HG02763 (cell line): ENCODE measurements at regions not wholly inside any gene's neighbourhood (a gene's known extent, or its start where the extent isn't known, plus 50 kb on each side); places are given as distances from the start of the nearest gene placed in this dataset.
"Not testable (repeated sequence)": the region's sequence is repeated elsewhere in the genome, so short reads cannot be mapped to it uniquely, and the experiment has no call there.

ENCODE experiments used
- ATAC-seq: cut with Tn5 transposase; IDR thresholded peaks from one replicate; pipeline ENCODE4 v1.9.1; 2021; ENCODE audit warnings: mild to moderate bottlenecking, moderate library complexity; ENCODE audit not compliant: unreplicated experiment

DNA sequence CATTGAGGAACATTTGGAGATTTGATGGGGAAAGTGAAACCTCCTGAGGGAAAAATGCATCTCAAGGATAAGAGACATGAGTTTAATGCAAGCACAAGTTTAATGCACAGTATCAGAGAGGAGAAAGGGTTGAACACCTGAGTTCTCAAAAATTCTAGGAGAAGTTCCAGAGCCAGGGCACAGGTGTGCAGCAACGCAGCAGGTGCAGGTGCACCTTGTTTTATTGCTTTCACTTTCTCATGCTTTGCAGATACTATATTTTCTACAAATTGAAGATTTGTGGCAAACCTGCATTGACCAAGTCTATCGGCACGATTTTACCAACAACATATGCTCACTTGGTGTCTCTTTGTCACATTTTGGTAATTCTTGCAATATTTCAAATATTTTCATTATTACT is 267.6 kb upstream of the HNRNPA3 start:
- ATAC-seq: no peak

DNA sequence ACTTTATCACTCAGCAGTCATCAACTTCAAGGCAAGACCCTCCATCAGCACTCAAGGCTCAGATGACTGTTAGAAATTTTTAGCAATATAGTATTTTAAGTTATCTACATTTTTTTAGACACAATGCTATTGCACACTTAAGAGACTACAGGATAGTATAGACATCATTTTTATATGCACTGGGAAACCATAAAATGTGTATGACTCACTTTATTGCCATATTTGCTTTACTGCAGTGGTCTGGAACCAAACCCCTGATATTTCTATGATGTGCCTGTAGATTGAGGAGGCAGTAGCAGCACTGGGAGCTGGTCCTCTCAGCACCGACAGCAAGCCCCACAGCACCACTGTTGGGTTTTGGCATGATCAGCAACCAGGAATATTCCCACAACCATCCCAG is 264.8 kb upstream of the HNRNPA3 start:
- no peak for ATAC-seq

DNA sequence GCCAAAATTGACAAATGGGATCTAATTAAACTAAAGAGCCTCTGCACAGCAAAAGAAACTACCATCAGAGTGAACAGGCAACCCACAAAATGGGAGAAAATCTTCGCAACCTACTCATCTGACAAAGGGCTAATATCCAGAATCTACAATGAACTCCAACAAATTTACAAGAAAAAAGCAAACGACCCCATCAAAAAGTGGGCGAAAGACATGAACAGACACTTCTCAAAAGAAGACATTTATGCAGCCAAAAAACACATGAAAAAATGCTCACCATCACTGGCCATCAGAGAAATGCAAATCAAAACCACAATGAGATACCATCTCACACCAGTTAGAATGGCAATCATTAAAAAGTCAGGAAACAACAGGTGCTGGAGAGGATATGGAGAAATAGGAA is 261.4 kb upstream of the HNRNPA3 start:
- not testable (repeated sequence) for ATAC-seq

DNA sequence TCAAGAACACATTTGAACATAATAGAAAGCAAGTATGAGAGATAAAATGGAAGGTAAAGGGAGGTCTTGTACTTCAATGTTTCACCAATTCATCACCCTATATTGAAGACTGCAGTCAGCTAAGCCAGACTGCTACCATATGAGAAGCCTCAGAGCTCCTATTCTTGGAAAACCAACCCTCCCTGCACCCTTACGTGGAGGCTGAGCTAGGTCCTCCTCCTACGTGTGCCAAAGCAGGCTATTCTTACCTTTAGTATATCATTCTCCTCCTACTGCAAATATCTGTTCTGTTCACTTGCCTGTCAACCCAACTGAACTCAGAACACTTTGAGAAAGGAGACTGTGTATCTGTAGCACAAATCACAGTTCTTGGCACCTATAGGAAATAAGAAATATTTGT is 255.8 kb upstream of the HNRNPA3 start:
- no peak for ATAC-seq

DNA sequence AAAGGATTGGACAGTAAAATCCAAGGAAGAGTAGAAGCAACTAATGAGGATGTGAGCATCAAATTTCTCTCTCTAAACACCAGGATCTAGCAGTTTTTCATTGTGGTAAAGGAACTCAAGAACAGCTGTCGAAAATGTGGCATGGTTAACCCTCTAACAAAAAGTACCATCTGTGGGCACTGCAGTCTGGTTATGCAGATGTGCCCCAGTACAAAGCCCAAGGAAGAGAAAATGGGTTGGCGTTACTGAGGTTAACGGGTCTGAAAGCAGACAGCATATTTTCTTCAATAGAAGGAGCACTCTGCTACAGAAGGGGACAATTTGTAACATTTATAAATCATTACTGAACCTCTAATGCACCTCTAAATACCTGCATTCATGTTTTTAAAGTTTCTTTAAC is 253.0 kb upstream of the HNRNPA3 start:
- no peak for ATAC-seq

DNA sequence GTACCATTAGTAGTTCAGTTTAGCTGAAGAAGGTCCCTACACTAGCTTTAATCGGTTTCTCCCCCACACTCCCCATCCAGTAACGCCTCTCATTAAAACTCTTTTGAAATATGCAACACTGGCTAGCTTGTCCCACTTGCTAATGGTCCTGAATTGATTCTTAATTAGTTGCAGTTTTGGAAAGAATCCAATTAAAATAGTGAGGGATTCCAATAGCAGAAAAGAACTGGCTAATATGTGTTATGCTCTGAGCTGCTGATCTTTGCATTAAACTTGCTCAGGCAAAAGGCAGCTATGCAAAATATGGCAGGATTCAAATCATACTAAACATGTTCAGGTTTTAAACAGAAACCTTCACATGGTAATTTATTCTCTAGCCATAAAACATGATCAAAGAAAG is 252.5 kb upstream of the HNRNPA3 start:
- no peak for ATAC-seq

DNA sequence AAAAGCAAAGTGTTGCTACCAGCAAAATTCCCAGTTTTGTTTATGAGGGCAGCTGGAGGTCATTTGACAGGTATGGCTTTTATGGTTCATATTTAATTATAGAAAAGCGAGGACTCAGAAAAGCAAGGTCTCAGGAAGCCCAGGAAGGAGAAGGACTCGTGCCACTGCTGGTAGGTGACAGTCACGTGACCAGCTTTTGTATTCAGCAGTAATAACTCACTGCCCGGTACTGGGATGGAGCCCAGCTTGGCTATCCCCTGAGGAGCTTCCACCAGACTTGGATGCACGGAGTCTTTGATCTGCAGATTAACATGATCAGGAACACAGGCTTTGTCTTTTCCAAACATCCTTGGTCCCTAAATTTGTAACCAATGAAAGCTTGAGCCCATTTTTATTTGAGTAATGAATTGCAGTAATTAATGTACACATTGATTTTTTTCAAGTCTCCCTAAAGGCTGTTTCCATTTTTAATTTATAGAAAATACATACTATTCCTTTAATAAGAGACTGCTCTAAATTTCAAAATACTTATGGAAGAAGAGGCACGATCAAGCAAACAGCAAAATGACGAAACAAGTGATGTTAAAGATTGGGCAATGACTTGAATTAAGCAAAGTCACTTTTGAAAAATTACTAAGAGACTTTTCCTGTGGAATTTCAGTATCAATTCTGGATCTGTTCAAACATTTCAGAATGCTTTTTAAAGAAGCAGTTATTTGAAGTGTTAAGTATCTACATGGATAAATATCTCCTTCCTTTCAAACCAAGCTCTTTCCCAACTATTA is 251.7 kb upstream of the HNRNPA3 start:
- no peak for ATAC-seq

DNA sequence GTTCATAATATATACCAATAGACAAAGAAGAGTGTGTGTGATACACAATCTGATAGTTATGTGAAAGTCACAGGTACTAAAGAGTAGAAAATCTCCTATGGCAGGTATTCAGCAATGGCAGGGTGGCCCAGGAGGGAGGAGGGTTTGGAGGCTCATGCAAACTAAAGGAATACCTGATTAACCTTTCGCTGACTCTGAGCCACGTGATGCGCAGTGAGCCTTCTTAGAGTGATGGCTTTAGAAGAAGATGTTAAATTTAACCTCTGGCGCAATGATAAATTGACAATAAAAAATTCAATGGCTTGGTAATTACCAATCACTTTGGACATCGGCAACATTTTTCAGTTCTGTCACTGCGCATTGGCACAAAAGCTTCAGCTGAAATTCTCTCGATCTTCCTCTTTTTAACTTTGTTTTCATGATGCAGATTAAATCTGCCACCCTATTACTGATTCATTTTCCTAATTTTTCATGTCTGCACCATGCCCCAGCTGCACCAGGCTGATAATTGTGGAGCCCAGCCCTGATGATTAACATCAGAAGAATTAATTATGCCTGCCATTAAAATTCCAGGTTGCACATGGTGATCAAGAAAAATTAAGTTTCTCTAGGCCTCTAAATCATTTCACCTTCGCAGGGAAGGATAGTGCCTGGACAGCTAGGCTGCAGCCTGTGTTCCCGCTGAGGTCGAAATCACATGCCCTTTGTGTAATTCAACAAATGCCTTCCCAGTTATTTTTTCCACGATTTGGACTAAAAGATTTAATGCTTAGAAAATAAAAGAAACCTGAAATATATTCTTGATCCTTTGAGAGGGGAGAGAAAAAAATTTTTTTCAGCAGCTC is 250.6 kb upstream of the HNRNPA3 start:
- no peak for ATAC-seq

DNA sequence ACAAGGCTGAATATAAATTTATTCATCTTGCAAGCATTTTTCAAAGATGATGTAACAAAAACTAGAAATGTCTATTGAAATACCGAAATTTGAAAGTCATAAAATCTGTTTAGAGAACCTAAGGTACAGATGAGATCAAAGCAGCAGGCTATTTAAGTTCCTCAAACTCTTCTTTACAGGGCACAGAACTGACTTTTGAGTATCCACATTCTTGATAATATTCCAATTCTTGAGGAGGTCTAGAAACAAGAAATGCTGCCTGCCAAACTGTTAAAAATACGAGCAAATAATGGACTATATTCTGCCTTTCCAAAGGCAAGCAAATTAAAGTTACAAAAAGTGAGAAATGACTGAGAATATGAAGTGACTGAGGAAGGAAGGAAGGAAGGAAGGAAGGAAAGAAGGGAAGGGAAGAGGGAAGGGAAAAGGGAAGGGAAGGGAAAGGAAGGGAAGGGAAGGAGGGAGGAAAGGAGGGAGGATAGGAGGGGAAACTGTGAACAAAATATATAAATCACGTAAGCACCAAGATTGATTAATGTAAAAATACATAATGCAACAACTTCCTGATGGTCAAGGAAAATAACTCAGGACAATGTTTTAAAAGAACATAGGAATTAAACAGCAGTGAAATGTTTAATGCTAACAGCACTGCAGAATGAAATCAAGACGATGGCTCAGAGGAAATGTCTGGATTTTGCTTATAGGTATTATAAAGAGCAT is 248.9 kb upstream of the HNRNPA3 start:
- ATAC-seq: no peak

DNA sequence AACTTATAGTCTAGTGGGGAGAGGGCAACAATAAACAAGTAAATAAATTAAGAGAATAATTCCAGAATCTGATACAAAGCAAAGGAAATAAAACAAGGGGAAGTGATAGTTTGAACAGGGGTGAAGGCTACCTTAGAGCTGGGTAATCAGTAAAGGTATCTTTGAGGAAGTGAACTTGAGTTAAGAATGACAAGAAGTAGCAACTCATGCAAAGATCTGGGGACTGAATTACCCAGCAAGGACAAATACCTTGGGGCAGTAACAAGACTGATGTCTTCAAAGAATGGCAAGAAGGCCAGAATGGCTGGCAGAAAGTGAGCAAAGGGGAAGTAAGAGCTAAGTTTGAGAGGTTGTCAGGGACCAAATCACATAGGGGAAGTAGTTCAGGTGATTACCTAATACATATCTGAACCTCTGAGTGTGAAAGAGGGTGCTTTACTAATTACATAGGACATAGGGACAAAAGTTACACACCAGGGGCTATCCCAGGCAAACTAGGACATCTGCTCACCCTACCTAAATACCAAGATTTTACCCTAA is 244.6 kb upstream of the HNRNPA3 start:
- no peak for ATAC-seq

DNA sequence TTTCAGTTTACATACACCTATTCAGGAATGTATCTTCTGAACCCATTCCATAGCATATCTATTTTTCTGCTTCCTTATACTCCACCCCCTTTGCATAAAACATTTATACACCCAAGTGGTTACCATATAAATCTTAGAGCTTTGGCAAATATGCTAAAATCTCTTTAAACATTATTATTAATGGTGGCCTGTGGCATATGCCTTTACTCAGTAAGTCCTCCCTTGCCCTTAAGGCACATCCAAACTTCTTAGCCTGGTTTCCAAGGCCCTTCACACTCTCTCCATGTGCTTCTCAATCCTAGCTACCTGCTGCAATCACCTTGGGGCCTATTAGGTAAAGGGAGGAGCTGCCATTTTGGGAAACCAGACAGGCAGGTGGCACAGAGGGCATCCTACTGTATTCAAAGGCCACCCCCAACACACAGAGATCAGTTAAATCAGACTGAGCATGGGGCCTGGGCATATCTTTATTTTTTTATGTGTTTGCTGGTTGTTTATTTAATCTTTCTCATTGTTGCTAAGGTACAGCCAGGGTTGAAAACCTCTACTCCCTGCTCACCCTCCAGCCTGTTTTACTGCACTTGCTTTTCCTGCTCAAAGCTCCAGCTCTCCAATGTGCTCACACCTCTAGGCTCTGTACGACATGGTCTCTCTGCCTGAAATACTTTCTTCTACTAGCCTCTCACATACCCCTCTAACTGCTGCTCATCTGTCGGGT is 242.8 kb upstream of the HNRNPA3 start:
- no peak for ATAC-seq

DNA sequence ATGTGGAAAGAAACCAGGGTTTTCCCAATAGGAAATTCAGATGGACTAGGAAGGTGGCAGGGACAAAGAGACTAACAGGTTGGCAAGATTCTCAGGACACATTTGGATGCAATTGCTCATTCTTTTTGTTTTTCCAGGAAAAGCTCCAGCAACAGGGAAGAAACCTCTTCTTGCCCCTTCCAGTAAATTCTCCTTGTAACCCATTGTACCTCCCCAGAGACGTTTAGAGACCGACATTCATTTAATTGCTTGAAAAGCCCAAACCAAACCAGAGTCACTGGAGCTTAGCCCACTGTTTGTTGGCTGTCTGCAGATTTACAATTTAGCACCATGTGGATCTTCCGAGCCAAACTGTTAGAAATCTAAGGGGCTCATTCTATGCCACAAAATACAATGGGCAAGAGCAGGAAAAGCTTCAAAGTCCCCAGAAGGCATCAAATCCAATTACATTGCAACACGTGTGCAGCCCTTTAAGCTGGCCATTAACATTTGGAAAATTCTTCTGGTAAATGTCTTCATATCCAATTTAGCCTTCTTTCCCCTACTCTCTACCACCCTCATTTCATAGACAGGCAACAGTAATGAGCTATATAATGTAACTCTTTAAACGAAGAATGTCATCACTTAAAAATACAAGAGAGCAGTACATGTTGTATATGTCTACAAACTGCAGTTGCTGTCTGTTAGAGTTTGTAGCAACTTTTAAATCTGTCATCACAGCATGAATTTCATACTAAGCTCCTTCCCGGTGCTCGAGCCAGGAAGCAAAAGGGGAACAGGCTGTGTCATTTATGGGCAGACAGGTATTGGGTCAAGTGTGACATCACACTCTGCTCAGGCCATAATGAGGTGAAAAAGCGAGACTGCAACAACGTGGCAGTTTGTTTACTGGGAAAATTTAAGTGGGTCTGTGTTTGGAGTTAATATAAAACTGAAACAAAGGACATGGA is 235.6 kb upstream of the HNRNPA3 start:
- ATAC-seq: no peak

DNA sequence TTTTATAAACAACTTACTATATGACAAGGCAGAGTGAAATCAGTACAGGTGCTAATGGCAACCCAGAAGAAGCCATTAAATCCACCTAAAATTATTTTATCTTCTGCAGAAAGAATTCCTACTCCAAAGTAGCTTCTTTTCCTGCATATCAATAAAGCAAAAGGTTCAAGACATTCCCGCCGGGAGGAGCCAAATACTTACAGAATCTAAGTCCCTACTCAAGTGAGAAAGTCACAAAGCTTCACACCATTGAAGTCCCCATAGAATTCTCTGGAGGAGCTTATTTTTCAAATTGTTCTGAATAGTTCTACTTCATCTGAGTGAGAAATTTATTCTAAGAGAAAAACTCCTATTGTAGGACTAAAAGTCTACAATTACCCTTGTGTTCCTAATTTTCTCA is 233.7 kb upstream of the HNRNPA3 start:
- ATAC-seq: no peak

DNA sequence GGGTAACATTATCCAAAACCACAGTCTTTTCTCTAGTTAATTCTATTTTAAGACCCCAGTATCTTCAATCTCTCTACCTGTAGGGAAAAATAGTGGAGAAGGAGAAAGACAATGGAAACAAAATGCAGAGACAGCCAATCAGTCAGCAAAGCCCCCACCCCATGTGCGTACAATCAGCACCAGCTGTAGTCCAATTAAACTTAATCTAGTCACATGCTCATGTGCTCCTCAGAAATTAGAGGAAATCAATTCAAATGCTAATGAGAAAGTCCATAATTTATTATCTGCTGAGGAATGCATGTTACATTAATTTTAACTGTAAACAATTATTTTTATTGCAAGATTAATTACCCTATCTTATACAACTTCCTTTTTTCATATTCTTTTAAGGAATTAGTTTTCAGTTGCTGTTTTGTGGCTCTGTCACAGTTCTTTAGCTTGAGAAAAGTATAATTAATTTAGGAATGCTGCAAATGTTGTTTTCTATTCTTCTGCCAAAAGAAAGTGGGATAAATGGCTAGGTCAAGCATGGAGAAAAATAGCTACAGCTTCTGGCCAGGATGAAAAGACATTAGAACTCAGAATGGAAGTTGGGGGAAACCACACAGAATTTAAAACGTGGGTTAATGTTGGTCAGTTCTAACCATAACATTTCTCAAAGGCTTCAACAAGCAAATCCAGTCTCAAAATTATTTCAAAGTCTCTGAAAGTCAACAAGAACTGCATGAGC is 232.4 kb upstream of the HNRNPA3 start:
- no peak for ATAC-seq

DNA sequence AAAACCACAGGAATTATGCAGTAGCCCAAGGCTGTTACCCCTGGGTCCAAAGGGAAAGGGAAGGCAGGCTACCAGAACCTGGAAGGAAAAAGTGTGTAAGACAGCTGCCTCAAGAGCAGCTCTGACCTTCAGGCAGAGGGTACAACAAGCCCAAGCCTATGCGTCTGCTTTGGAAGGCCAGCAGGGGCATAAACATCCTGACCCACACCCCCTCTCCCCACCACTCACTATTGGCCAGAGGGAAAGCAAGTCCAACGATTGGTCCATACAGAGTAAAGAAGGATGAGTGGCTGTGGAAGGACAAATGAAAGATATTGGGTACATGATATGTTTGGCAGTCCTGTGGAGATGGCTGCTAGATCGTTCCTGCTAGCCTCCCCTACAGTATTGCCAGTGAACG is 227.6 kb upstream of the HNRNPA3 start:
- no peak for ATAC-seq

DNA sequence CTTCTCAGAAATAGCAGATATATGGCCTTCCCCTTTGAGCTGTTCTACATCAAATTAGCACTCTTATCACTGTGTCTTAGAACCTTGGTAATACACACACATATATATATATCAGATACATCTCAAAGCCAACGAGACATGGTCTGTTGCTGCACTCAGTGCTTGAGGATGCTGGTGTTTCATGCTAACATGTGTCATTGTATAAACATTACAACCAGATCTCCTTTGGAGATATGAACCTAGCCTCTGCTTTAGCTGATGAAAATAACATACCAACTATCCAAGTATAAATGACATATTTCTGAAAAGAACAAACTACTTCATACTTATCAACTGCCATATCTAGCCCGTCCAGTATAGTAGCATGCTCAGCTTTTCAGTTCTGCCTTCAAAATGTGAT is 226.7 kb upstream of the HNRNPA3 start:
- no peak for ATAC-seq

DNA sequence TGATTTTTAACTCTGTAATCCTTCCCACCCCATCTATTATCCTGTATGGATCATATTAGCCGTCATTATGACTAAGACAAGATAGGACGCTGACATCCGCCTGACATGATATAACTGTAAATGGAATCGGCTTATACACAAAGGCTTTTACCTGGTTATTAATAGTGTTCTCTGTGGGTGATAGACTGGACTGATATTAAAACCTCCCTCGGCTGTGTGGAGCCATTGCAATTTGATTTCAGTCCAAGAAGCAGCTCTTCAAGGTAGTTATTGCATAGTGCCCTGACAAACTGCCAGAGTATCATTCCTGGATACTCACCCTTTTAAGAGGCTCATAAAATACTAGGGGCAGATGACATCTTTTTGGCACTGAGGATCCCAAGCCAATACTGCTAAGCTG is 226.1 kb upstream of the HNRNPA3 start:
- ATAC-seq: no peak

DNA sequence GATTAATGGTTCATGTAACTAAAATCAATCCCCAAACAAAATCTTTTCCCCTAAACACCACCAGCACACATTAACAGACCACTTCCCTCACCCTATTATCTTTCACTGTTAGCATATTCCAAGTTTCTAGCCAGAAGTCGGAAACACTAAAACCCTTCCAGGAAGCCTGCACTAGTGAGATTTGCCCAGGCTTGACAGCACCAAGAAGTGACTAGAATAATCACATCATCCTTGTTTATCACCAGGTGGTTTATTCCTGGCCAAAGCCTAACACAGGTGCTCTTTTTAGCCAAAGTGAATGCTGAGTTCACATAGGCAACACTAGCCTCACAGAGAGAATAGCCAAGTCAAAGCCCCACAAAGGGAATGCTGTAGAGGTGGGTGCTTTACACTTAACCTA is 221.2 kb upstream of the HNRNPA3 start:
- no peak for ATAC-seq
